ENCODE measurements at regions not wholly inside any gene's neighbourhood (a gene's known extent, or its start where the extent isn't known, plus 50 kb on each side); places are given as distances from the start of the nearest gene placed in this dataset.
"Not testable (repeated sequence)": the region's sequence is repeated elsewhere in the genome, so short reads cannot be mapped to it uniquely, and the experiment has no call there.

DNA sequence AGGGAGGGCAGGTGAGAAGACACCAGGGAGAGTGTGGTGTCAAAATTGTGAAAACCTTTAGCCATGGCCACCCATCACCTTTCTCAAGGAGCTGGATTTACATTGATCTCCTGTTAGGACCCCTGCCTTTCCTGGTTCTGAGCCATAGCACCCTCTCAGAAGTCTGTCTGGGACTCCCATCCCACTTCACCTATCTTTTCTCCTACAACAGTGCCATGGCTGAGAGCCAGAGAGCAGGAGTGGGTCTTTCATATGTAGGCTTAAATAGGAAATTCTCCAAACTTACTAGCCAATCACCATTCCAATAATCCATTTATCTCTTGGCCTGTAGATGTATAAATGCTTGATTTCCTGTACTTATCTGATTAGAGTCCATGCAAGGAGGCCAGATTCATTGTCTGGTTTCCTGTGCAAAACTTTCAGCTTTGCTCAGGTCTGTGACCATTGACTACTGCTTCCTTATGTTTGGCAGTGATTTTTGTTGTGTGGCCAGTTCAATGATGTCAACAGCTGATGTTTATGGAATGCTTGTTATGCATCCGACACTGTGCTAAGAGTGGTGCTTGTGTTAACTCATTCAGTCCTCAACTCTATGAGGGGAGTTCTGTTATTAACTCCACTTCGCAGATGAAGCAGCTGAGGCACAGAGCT, 57.6 kb upstream of the IGFBP5 start:
- Histone ChIP-seq H3K4me3 (ENCODE audit: low read depth, low read length, poor library complexity, severe bottlenecking) (no peak overlapping the region), H3K27me3 (replicated peaks; ENCODE audit: insufficient read depth, low read depth, low read length, poor library complexity) (peaks cover 5% of the 10 kb centered on the region), H3K4me1 (ENCODE audit: insufficient read depth, low read length, poor library complexity, severe bottlenecking) (no peaks in the 10 kb centered on the region), H3K9me3 (ENCODE audit: low read depth, low read length, poor library complexity, severe bottlenecking) (no peaks in the 10 kb centered on the region), H3K27ac (ENCODE audit: low read depth, low read length, poor library complexity, severe bottlenecking) (no peak overlapping the region), H3K36me3 (ENCODE audit: insufficient read depth, low read length, poor library complexity, severe bottlenecking) (no peaks in the 10 kb centered on the region)
- ChIA-PET POLR2A (ENCODE audit: low non-redundant PET) (no interaction called here), CTCF (no interaction called here)
- intact Hi-C loops (cut with micrococcal nuclease; ENCODE audit: unreplicated experiment): no loop called here
- no TSS peak for BruUV-seq (replicated peaks)
- TF ChIP-seq EZH2 (IDR thresholded peaks at IDR 0.05; ENCODE audit: borderline replicate concordance, low read depth, low read length, poor library complexity, severe bottlenecking): no peak
- TF ChIP-seq, protein P1, sequence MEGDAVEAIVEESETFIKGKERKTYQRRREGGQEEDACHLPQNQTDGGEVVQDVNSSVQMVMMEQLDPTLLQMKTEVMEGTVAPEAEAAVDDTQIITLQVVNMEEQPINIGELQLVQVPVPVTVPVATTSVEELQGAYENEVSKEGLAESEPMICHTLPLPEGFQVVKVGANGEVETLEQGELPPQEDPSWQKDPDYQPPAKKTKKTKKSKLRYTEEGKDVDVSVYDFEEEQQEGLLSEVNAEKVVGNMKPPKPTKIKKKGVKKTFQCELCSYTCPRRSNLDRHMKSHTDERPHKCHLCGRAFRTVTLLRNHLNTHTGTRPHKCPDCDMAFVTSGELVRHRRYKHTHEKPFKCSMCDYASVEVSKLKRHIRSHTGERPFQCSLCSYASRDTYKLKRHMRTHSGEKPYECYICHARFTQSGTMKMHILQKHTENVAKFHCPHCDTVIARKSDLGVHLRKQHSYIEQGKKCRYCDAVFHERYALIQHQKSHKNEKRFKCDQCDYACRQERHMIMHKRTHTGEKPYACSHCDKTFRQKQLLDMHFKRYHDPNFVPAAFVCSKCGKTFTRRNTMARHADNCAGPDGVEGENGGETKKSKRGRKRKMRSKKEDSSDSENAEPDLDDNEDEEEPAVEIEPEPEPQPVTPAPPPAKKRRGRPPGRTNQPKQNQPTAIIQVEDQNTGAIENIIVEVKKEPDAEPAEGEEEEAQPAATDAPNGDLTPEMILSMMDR (conservative IDR thresholded peaks at IDR 0.05; ENCODE audit: low read depth, low read length): no peak
- DNase-seq (ENCODE audit: low spot score): peak; percentile 14

DNA sequence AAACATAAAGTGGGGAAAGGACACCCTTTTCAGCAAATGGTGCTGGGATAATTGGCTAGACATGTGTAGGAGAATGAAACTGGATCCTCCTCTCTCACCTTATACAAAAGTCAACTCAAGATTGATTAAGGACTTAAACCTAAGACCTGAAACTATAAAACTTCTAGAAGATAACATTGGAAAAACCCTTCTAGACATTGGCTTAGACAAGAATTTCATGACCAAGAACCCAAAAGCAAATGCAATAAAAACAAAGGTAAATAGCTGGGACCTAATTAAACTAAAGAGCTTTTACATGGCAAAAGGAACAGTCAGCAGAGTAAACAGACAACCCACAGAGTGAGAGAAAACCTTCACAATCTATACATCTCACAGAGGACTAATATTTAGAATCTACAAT, 55.4 kb upstream of the IGFBP5 start:
- H3K27me3 ChIP-seq (replicated peaks; ENCODE audit: insufficient read depth, low read depth, low read length, poor library complexity); H3K4me3 ChIP-seq (ENCODE audit: low read depth, low read length, poor library complexity, severe bottlenecking); H3K36me3 ChIP-seq (ENCODE audit: insufficient read depth, low read length, poor library complexity, severe bottlenecking); BruUV-seq (replicated peaks); H3K9me3 ChIP-seq (ENCODE audit: low read depth, low read length, poor library complexity, severe bottlenecking); CTCF ChIA-PET; POLR2A ChIA-PET (ENCODE audit: low non-redundant PET); DNase-seq (ENCODE audit: low spot score); H3K27ac ChIP-seq (ENCODE audit: low read depth, low read length, poor library complexity, severe bottlenecking); intact Hi-C loops (cut with micrococcal nuclease; ENCODE audit: unreplicated experiment); H3K4me1 ChIP-seq (ENCODE audit: insufficient read depth, low read length, poor library complexity, severe bottlenecking): not testable (repeated sequence)

DNA sequence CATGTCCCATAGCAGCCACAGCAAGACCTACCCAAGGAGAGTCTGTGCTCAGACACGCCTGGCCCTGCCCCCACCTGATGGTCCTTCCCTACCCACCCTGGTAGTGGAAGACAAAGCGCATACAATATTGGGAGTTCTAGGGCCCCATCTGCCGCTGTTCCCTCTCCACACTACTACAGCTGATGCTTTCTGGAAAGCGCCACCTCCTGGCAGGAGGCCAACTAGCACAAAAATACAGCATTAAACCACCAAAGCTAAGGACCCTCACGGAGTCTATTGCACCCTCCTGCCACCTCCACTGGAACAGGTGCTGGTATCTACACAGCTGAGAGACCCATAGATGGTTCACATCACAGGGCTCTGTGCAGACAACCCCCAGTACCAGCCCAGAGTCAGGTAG, 50.9 kb upstream of the IGFBP5 start:
- H3K27me3 ChIP-seq (replicated peaks; ENCODE audit: insufficient read depth, low read depth, low read length, poor library complexity): peaks cover 14% of the 10 kb centered on the region
- H3K9me3 ChIP-seq (ENCODE audit: low read depth, low read length, poor library complexity, severe bottlenecking); H3K4me1 ChIP-seq (ENCODE audit: insufficient read depth, low read length, poor library complexity, severe bottlenecking); BruUV-seq (replicated peaks); H3K27ac ChIP-seq (ENCODE audit: low read depth, low read length, poor library complexity, severe bottlenecking); POLR2A ChIA-PET (ENCODE audit: low non-redundant PET); H3K36me3 ChIP-seq (ENCODE audit: insufficient read depth, low read length, poor library complexity, severe bottlenecking); intact Hi-C loops (cut with micrococcal nuclease; ENCODE audit: unreplicated experiment); H3K4me3 ChIP-seq (ENCODE audit: low read depth, low read length, poor library complexity, severe bottlenecking); CTCF ChIA-PET: not testable (repeated sequence)
- peak; percentile 25 for DNase-seq (ENCODE audit: low spot score)
- TF ChIP-seq, protein P1 (conservative IDR thresholded peaks at IDR 0.05; ENCODE audit: low read depth, low read length): peak; percentile 39

DNA sequence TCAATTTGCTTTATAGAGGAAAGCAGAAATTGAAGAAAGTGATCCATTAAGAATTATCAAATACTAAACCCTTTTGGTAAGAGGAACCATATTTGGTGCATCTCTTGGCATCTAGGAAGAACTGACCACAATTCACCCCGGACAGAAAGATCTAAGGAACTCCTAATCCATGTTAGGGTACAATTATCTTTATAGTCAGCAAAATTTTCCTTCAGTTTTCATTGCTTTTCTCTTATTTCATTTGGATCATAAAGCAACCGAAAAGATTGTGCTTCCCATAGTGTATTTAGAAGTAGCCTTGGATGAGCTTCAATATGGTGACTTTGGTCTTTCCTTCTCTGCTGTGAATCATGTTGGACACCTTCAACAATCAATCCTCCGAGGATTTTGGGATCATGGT, 50.1 kb upstream of the IGFBP5 start:
- Histone ChIP-seq H3K27me3 (replicated peaks; ENCODE audit: insufficient read depth, low read depth, low read length, poor library complexity) (peaks cover 14% of the 10 kb centered on the region), H3K4me1 (ENCODE audit: insufficient read depth, low read length, poor library complexity, severe bottlenecking) (no peaks in the 10 kb centered on the region), H3K36me3 (ENCODE audit: insufficient read depth, low read length, poor library complexity, severe bottlenecking) (no peaks in the 10 kb centered on the region), H3K4me3 (ENCODE audit: low read depth, low read length, poor library complexity, severe bottlenecking) (no peak overlapping the region), H3K27ac (ENCODE audit: low read depth, low read length, poor library complexity, severe bottlenecking) (no peak overlapping the region), H3K9me3 (ENCODE audit: low read depth, low read length, poor library complexity, severe bottlenecking) (no peaks in the 10 kb centered on the region)
- no peak for TF ChIP-seq EZH2 (IDR thresholded peaks at IDR 0.05; ENCODE audit: borderline replicate concordance, low read depth, low read length, poor library complexity, severe bottlenecking)
- TF ChIP-seq, protein P1 (conservative IDR thresholded peaks at IDR 0.05; ENCODE audit: low read depth, low read length): no peak
- no TSS peak for BruUV-seq (replicated peaks)
- POLR2A ChIA-PET (ENCODE audit: low non-redundant PET): no interaction called here
- no peak for DNase-seq (ENCODE audit: low spot score)
- intact Hi-C loops (cut with micrococcal nuclease; ENCODE audit: unreplicated experiment): no loop called here
- CTCF ChIA-PET: no interaction called here

Data from A673 (cell line).